ENCODE measurements at regions not wholly inside any gene's neighbourhood (a gene's known extent, or its start where the extent isn't known, plus 50 kb on each side); places are given as distances from the start of the nearest gene placed in this dataset.

GRCh38 chr5:92687821-92688722 is 892.9 kb downstream of the NR2F1-AS1 start:
- H3K4me3 ChIP-seq (ENCODE audit: low read depth, low read length) = no peak overlapping the region
- TF ChIP-seq MYC (IDR thresholded peaks at IDR 0.05; ENCODE audit: low read depth, low read length) (no peak), CTCF (IDR thresholded peaks at IDR 0.05; ENCODE audit: low read depth, low read length) (no peak), POLR2A (IDR thresholded peaks at IDR 0.05; ENCODE audit: extremely low read depth, insufficient read length) (no peak)
- DNase-seq (ENCODE audit: low read depth) = peak; percentile 8

- H3K4me3 ChIP-seq (ENCODE audit: low read depth, low read length) = no peak overlapping the region
- no peak for DNase-seq (ENCODE audit: low read depth)
- TF ChIP-seq, protein P1, sequence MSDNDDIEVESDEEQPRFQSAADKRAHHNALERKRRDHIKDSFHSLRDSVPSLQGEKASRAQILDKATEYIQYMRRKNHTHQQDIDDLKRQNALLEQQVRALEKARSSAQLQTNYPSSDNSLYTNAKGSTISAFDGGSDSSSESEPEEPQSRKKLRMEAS (IDR thresholded peaks at IDR 0.05; ENCODE audit: low read depth, low read length) = no peak
- no peak for TF ChIP-seq CTCF (IDR thresholded peaks at IDR 0.05; ENCODE audit: low read depth, low read length)
- no peak for TF ChIP-seq POLR2A (IDR thresholded peaks at IDR 0.05; ENCODE audit: extremely low read depth, insufficient read length)
- no peak for TF ChIP-seq MYC (IDR thresholded peaks at IDR 0.05; ENCODE audit: low read depth, low read length)
These were observed 902.4 kb downstream of the NR2F1-AS1 start for GRCh38 chr5:92678640-92679039.

- H3K4me3 ChIP-seq (ENCODE audit: low read depth, low read length) = no peak overlapping the region
- TF ChIP-seq, protein P1 (IDR thresholded peaks at IDR 0.05; ENCODE audit: low read depth, low read length) = no peak
- TF ChIP-seq CTCF (IDR thresholded peaks at IDR 0.05; ENCODE audit: low read depth, low read length) = no peak
- TF ChIP-seq MYC (IDR thresholded peaks at IDR 0.05; ENCODE audit: low read depth, low read length) = no peak
- TF ChIP-seq POLR2A (IDR thresholded peaks at IDR 0.05; ENCODE audit: extremely low read depth, insufficient read length) = no peak
- no peak for DNase-seq (ENCODE audit: low read depth)
These were observed 904.5 kb downstream of the NR2F1-AS1 start for GRCh38 chr5:92676215-92677165.

- TF ChIP-seq, protein P1 (IDR thresholded peaks at IDR 0.05; ENCODE audit: low read depth, low read length) = no peak
- TF ChIP-seq CTCF (IDR thresholded peaks at IDR 0.05; ENCODE audit: low read depth, low read length) (no peak), POLR2A (IDR thresholded peaks at IDR 0.05; ENCODE audit: extremely low read depth, insufficient read length) (no peak), MYC (IDR thresholded peaks at IDR 0.05; ENCODE audit: low read depth, low read length) (no peak)
- no peak for DNase-seq (ENCODE audit: low read depth)
- H3K4me3 ChIP-seq (ENCODE audit: low read depth, low read length) = no peak overlapping the region
These were observed 906.7 kb downstream of the NR2F1-AS1 start for GRCh38 chr5:92674321-92674720.

DNA sequence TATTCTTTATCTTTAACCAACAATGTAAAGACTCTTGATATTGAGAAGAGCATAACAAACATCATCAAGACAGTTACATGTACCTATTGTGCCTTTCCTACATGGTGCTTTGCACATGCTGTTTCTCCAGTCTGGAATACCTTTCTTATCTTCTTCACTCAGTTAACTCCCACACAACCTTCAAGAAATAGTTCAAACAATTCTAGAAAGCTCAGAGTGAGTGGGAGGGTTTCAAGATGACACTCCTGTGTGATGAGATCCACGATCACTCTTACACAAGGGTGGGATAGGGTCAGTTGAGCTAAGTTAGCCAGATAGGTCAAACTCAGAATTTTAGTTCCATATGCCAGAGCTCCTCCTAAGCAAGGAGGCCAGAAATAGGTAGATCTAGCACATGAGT is 915.5 kb downstream of the NR2F1-AS1 start:
- H3K4me3 ChIP-seq (ENCODE audit: low read depth, low read length) = no peak overlapping the region
- TF ChIP-seq POLR2A (IDR thresholded peaks at IDR 0.05; ENCODE audit: extremely low read depth, insufficient read length) = no peak
- TF ChIP-seq CTCF (IDR thresholded peaks at IDR 0.05; ENCODE audit: low read depth, low read length) = no peak
- TF ChIP-seq, protein P1 (IDR thresholded peaks at IDR 0.05; ENCODE audit: low read depth, low read length) = no peak
- TF ChIP-seq MYC (IDR thresholded peaks at IDR 0.05; ENCODE audit: low read depth, low read length) = no peak
- no peak for DNase-seq (ENCODE audit: low read depth)

All from NB4 (cell line).